ENCODE measurements at regions not wholly inside any gene's neighbourhood (a gene's known extent, or its start where the extent isn't known, plus 50 kb on each side); places are given as distances from the start of the nearest gene placed in this dataset.
A peak's percentile ranks its signal among the peaks of the same experiment; 100 is the strongest.

GRCh38 chr20:39871013-39871412 lies 818.0 kb downstream of the MAFB start:
- Histone ChIP-seq H3K27me3 (no peaks in the 10 kb centered on the region), H2AFZ (no peak overlapping the region), H4K20me1 (ENCODE audit: insufficient read depth, poor library complexity, severe bottlenecking) (no peaks in the 10 kb centered on the region), H3K27ac (no peak overlapping the region), H3K9me3 (ENCODE audit: low read depth) (no peaks in the 10 kb centered on the region), H3K4me3 (no peak overlapping the region), H3K4me1 (ENCODE audit: insufficient read depth) (no peaks in the 10 kb centered on the region), H3K9me2 (replicated peaks; ENCODE audit: insufficient read depth) (no peaks in the 10 kb centered on the region), H3K4me2 (no peak overlapping the region), H3K79me2 (no peaks in the 10 kb centered on the region), H3K36me3 (replicated peaks; ENCODE audit: insufficient read depth, low read depth) (no peaks in the 10 kb centered on the region)
- DNase-seq (ENCODE audit: low spot score): no peak
- TF ChIP-seq EZH2 (IDR thresholded peaks at IDR 0.05; ENCODE audit: borderline replicate concordance) (no peak), EZH2phosphoT487 (IDR thresholded peaks at IDR 0.05; ENCODE audit: low read depth, severe bottlenecking, unreplicated experiment) (no peak)
- TF ChIP-seq, protein P1, sequence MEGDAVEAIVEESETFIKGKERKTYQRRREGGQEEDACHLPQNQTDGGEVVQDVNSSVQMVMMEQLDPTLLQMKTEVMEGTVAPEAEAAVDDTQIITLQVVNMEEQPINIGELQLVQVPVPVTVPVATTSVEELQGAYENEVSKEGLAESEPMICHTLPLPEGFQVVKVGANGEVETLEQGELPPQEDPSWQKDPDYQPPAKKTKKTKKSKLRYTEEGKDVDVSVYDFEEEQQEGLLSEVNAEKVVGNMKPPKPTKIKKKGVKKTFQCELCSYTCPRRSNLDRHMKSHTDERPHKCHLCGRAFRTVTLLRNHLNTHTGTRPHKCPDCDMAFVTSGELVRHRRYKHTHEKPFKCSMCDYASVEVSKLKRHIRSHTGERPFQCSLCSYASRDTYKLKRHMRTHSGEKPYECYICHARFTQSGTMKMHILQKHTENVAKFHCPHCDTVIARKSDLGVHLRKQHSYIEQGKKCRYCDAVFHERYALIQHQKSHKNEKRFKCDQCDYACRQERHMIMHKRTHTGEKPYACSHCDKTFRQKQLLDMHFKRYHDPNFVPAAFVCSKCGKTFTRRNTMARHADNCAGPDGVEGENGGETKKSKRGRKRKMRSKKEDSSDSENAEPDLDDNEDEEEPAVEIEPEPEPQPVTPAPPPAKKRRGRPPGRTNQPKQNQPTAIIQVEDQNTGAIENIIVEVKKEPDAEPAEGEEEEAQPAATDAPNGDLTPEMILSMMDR (IDR thresholded peaks at IDR 0.05; ENCODE audit: poor library complexity): no peak
- WGBS (ENCODE audit: low lambda C conversion rate, missing lambda C conversion rate): 43% methylated on average over 1 of the region's 1 CpG

DNA sequence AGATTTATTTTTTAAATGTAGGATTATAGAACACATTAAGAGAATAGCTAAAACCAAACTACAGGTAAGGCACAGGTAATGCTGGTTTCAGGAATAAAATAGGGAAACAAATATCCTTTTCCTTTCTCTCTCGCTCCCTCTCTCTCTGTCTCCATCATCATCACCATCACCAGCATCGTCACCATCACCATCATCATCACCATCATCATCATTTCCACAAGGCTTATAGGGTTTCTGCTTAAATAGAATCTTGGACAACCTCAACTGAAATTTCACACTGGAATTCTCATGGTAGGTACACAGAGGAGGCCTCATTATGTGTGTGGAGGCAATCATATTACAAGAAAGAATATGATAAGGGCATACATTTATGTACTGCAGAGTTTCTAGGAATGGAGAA lies 823.6 kb downstream of the MAFB start:
- no peak overlapping the region for H3K27ac ChIP-seq
- WGBS (ENCODE audit: low lambda C conversion rate, missing lambda C conversion rate): 96% methylated on average over 2 of the region's 2 CpGs

GRCh38 chr20:39862470-39862891 lies 826.6 kb downstream of the MAFB start:
- Histone ChIP-seq H3K27me3 (no peaks in the 10 kb centered on the region), H2AFZ (no peak overlapping the region), H3K4me2 (no peak overlapping the region), H3K79me2 (no peaks in the 10 kb centered on the region), H3K36me3 (replicated peaks; ENCODE audit: insufficient read depth, low read depth) (no peaks in the 10 kb centered on the region), H3K4me3 (no peak overlapping the region), H3K9me2 (replicated peaks; ENCODE audit: insufficient read depth) (no peaks in the 10 kb centered on the region), H4K20me1 (ENCODE audit: insufficient read depth, poor library complexity, severe bottlenecking) (no peaks in the 10 kb centered on the region), H3K9me3 (ENCODE audit: low read depth) (no peaks in the 10 kb centered on the region), H3K4me1 (ENCODE audit: insufficient read depth) (peaks cover 7% of the 10 kb centered on the region), H3K27ac (no peak overlapping the region)
- DNase-seq (ENCODE audit: low spot score): no peak
- TF ChIP-seq, protein P1 (IDR thresholded peaks at IDR 0.05; ENCODE audit: poor library complexity): no peak
- no peak for TF ChIP-seq EZH2 (IDR thresholded peaks at IDR 0.05; ENCODE audit: borderline replicate concordance)
- no peak for TF ChIP-seq EZH2phosphoT487 (IDR thresholded peaks at IDR 0.05; ENCODE audit: low read depth, severe bottlenecking, unreplicated experiment)
- WGBS (ENCODE audit: low lambda C conversion rate, missing lambda C conversion rate): 61% methylated on average over 4 of the region's 4 CpGs

More for the DNA sequence above, 823.6 kb downstream of the MAFB start:
- no peaks in the 10 kb centered on the region for H3K79me2 ChIP-seq
- no peaks in the 10 kb centered on the region for H3K27me3 ChIP-seq
- no peaks in the 10 kb centered on the region for H3K9me2 ChIP-seq (replicated peaks; ENCODE audit: insufficient read depth)
- H3K4me2 ChIP-seq: no peak overlapping the region
- peaks cover 7% of the 10 kb centered on the region for H3K4me1 ChIP-seq (ENCODE audit: insufficient read depth)
- H4K20me1 ChIP-seq (ENCODE audit: insufficient read depth, poor library complexity, severe bottlenecking): no peaks in the 10 kb centered on the region
- no peaks in the 10 kb centered on the region for H3K36me3 ChIP-seq (replicated peaks; ENCODE audit: insufficient read depth, low read depth)
- no peak overlapping the region for H3K4me3 ChIP-seq
- DNase-seq (ENCODE audit: low spot score): no peak
- H3K9me3 ChIP-seq (ENCODE audit: low read depth): no peaks in the 10 kb centered on the region
- TF ChIP-seq EZH2 (IDR thresholded peaks at IDR 0.05; ENCODE audit: borderline replicate concordance) (no peak), EZH2phosphoT487 (IDR thresholded peaks at IDR 0.05; ENCODE audit: low read depth, severe bottlenecking, unreplicated experiment) (no peak)
- TF ChIP-seq, protein P1 (IDR thresholded peaks at IDR 0.05; ENCODE audit: poor library complexity): no peak
- H2AFZ ChIP-seq: no peak overlapping the region

DNA sequence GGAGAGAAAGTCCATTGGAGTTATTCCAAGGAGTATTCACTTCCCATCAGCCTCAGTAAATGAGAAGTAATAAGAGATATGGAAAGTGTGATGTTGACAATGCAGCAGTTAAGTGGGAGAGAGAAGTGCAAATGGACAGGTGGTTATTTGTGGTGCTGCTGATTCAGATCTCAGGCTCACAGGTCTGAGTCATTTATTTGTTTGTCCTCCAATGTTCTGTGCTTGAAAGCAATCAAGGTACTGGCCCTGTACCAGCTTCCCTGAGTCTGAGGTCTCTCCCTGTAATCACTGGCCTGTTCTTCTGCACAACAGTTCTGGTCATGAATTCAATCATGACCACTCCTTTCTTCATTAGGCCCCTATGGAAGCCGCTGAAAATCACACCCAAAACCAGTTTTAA lies 827.7 kb downstream of the MAFB start:
- Histone ChIP-seq H3K27me3 (no peaks in the 10 kb centered on the region), H3K79me2 (no peaks in the 10 kb centered on the region), H4K20me1 (ENCODE audit: insufficient read depth, poor library complexity, severe bottlenecking) (no peaks in the 10 kb centered on the region), H2AFZ (no peak overlapping the region), H3K4me3 (no peak overlapping the region), H3K4me2 (no peak overlapping the region), H3K9me2 (replicated peaks; ENCODE audit: insufficient read depth) (no peaks in the 10 kb centered on the region), H3K36me3 (replicated peaks; ENCODE audit: insufficient read depth, low read depth) (no peaks in the 10 kb centered on the region), H3K27ac (no peak overlapping the region), H3K4me1 (ENCODE audit: insufficient read depth) (peaks cover 7% of the 10 kb centered on the region), H3K9me3 (ENCODE audit: low read depth) (no peaks in the 10 kb centered on the region)
- 93% methylated on average over 1 of the region's 1 CpG for WGBS (ENCODE audit: low lambda C conversion rate, missing lambda C conversion rate)
- peak; percentile 15 for DNase-seq (ENCODE audit: low spot score)
- TF ChIP-seq EZH2 (IDR thresholded peaks at IDR 0.05; ENCODE audit: borderline replicate concordance) (no peak), EZH2phosphoT487 (IDR thresholded peaks at IDR 0.05; ENCODE audit: low read depth, severe bottlenecking, unreplicated experiment) (no peak)
- TF ChIP-seq, protein P1 (IDR thresholded peaks at IDR 0.05; ENCODE audit: poor library complexity): no peak
